C4-2B (cell line): ENCODE measurements at regions not wholly inside any gene's neighbourhood (a gene's known extent, or its start where the extent isn't known, plus 50 kb on each side); places are given as distances from the start of the nearest gene placed in this dataset.

Source experiments
- CTCF ChIP-seq: fragments of 450-650 bp; conservative IDR thresholded peaks from 2 replicates; pipeline ENCODE4 v1.5.1; 2017; ENCODE audit warnings: mild to moderate bottlenecking
- ZFX ChIP-seq: fragments of 450-650 bp; IDR thresholded peaks from 2 replicates; pipeline ENCODE4 v1.6.1; 2017

GRCh38 chr1:57503337-57503736, 79.5 kb upstream of the DAB1 start:
- TF ChIP-seq CTCF: no peak
- no peak for TF ChIP-seq ZFX
